IMR-90 (cell line): ENCODE measurements at regions not wholly inside any gene's neighbourhood (a gene's known extent, or its start where the extent isn't known, plus 50 kb on each side); places are given as distances from the start of the nearest gene placed in this dataset.

Source experiments
- ATAC-seq: fragments of 200-7000 bp; cut with Tn5 transposase; 2 replicates; pipeline ENCODE4 v1.9.1; 2020; ENCODE audit warnings: low read depth, mild to moderate bottlenecking, moderate library complexity
- BruUV-seq: library from RNA; stranded (reverse); fragments of 400-500 nt; replicated peaks from 2 replicates; lab custom pipeline; 2021; lab: Mats Ljungman, UMichigan
- CTCF ChIA-PET: fragments of 300-600 bp; formaldehyde crosslinking; extraction: SDS; loops from one replicate; lab custom pipeline; 2021; ENCODE audit warnings: antibody characterized with exemption; lab: Yijun Ruan, JAX
- POLR2A ChIA-PET: fragments of 300-600 bp; sonication (Branson Sonifier 250); formaldehyde crosslinking; loops from one replicate; lab custom pipeline; 2022; ENCODE audit warnings: antibody characterized with exemption; ENCODE audit not compliant: unreplicated experiment; lab: Charles Lee
- DNase-seq: peaks from one replicate; pipeline ENCODE4 v3.0.0; 2013
- H2AFZ ChIP-seq: replicated peaks from 2 replicates; pipeline ENCODE3; 2013; ENCODE audit warnings: low read length, mild to moderate bottlenecking; ENCODE audit not compliant: poor library complexity
- H2AK5ac ChIP-seq: 2 replicates; pipeline ENCODE4 v1.6.1; 2013; ENCODE audit warnings: low read depth, low read length, inconsistent platforms
- H2AK9ac ChIP-seq: replicated peaks from 2 replicates; pipeline ENCODE3; 2013; ENCODE audit warnings: mild to moderate bottlenecking, low read depth, low read length, moderate library complexity; ENCODE audit not compliant: poor library complexity
- H2BK120ac ChIP-seq: 2 replicates; pipeline ENCODE4 v1.6.1; 2013; ENCODE audit warnings: low read depth, low read length, inconsistent platforms
- H2BK15ac ChIP-seq: 3 replicates; pipeline ENCODE4 v1.6.1; 2013; ENCODE audit warnings: low read depth, low read length, inconsistent platforms
- H2BK20ac ChIP-seq: 2 replicates; pipeline ENCODE4 v1.6.1; 2013; ENCODE audit warnings: low read depth, mild to moderate bottlenecking, inconsistent platforms, low read length, moderate library complexity
- H2BK5ac ChIP-seq: 2 replicates; pipeline ENCODE4 v1.6.1; 2013; ENCODE audit warnings: mild to moderate bottlenecking, low read depth, low read length, inconsistent platforms; ENCODE audit not compliant: poor library complexity, severe bottlenecking
- H3K14ac ChIP-seq: replicated peaks from 2 replicates; pipeline ENCODE4 v1.6.1; 2013; ENCODE audit warnings: low read depth, low read length, inconsistent platforms
- H3K18ac ChIP-seq: 2 replicates; pipeline ENCODE4 v1.6.1; 2013; ENCODE audit warnings: low read depth, low read length, control low read depth
- H3K23ac ChIP-seq: 2 replicates; pipeline ENCODE4 v1.6.1; 2013; ENCODE audit warnings: low read depth, low read length, inconsistent platforms
- H3K27ac ChIP-seq: 2 replicates; pipeline ENCODE4 v1.5.1; 2013; ENCODE audit warnings: mild to moderate bottlenecking, control low read depth, low read length; ENCODE audit not compliant: insufficient read depth
- H3K27me3 ChIP-seq: 2 replicates; pipeline ENCODE4 v1.6.1; 2013; ENCODE audit warnings: low read length; ENCODE audit not compliant: control insufficient read depth, insufficient read depth
- H3K36me3 ChIP-seq: 2 replicates; pipeline ENCODE4 v1.6.1; 2013; ENCODE audit warnings: low read length, mixed read lengths; ENCODE audit not compliant: control insufficient read depth, insufficient read depth
- H3K4ac ChIP-seq: 2 replicates; pipeline ENCODE4 v1.6.1; 2013; ENCODE audit warnings: low read depth, low read length, inconsistent platforms
- H3K4me1 ChIP-seq: 2 replicates; pipeline ENCODE4 v1.6.1; 2013; ENCODE audit warnings: low read length, mixed read lengths; ENCODE audit not compliant: control insufficient read depth, insufficient read depth
- H3K4me2 ChIP-seq: 2 replicates; pipeline ENCODE4 v1.6.1; 2013; ENCODE audit warnings: low read depth, mild to moderate bottlenecking, control low read depth, low read length, moderate library complexity
- H3K4me3 ChIP-seq: 2 replicates; pipeline ENCODE4 v1.5.1; 2013; ENCODE audit warnings: low read depth, mild to moderate bottlenecking, control low read depth, low read length, moderate library complexity; ENCODE audit not compliant: insufficient read depth
- H3K56ac ChIP-seq: 2 replicates; pipeline ENCODE4 v1.6.1; 2013; ENCODE audit warnings: low read length, inconsistent platforms; ENCODE audit not compliant: insufficient read depth; ENCODE audit errors: extremely low read depth
- H3K79me1 ChIP-seq, 2 experiments: 2 replicates each; pipeline ENCODE4 v1.6.1; 2013; ENCODE audit warnings: low read length in 2 of 2, inconsistent platforms in 1 of 2, low read depth in 1 of 2
- H3K9ac ChIP-seq: 2 replicates; pipeline ENCODE4 v1.6.1; 2013; ENCODE audit warnings: low read depth, low read length, control low read depth
- H3K9me1 ChIP-seq: 2 replicates; pipeline ENCODE4 v1.6.1; 2013; ENCODE audit warnings: low read length, inconsistent platforms; ENCODE audit not compliant: insufficient read depth
- H3K9me3 ChIP-seq: 2 replicates; pipeline ENCODE4 v1.6.1; 2013; ENCODE audit warnings: low read length; ENCODE audit not compliant: control insufficient read depth, insufficient read depth
- H4K20me1 ChIP-seq: 2 replicates; pipeline ENCODE4 v1.6.1; 2013; ENCODE audit warnings: low read length, inconsistent platforms; ENCODE audit not compliant: insufficient read depth
- H4K5ac ChIP-seq: 2 replicates; pipeline ENCODE4 v1.6.1; 2013; ENCODE audit warnings: mild to moderate bottlenecking, low read depth, low read length, control low read depth
- H4K8ac ChIP-seq, 2 experiments: 2 replicates each; pipeline ENCODE4 v1.6.1; 2013; ENCODE audit warnings: low read depth in 2 of 2, low read length in 2 of 2, control low read depth in 1 of 2, inconsistent platforms in 1 of 2
- H4K91ac ChIP-seq: 2 replicates; pipeline ENCODE4 v1.6.1; 2013; ENCODE audit warnings: low read depth, low read length, inconsistent platforms; ENCODE audit not compliant: insufficient read depth
- CTCF ChIP-seq: conservative IDR thresholded peaks from 2 replicates; pipeline ENCODE4 v1.5.1; 2012; ENCODE audit warnings: mild to moderate bottlenecking, low read depth, low read length, improper control_type of control experiment
- ELK1 ChIP-seq: fragments of 150-350 bp; IDR thresholded peaks from 2 replicates; pipeline ENCODE4 v1.6.1; 2016; ENCODE audit warnings: low read depth, mild to moderate bottlenecking, low read length, moderate library complexity, borderline replicate concordance
- MAZ ChIP-seq: IDR thresholded peaks from 2 replicates; pipeline ENCODE4 v1.6.1; 2012; ENCODE audit warnings: low read depth, mild to moderate bottlenecking, low read length, improper control_type of control experiment, moderate library complexity, borderline replicate concordance
- MXI1 ChIP-seq: IDR thresholded peaks from 2 replicates; pipeline ENCODE4 v1.6.1; 2012; ENCODE audit warnings: low read depth, mild to moderate bottlenecking, low read length, moderate library complexity, borderline replicate concordance
- POLR2A ChIP-seq: IDR thresholded peaks from 2 replicates; pipeline ENCODE4 v1.6.1; 2012; ENCODE audit warnings: mild to moderate bottlenecking, low read depth, low read length
- WGBS, 2 experiments: methylation state at CpG; one replicate each; pipeline versions ENCODE4 v1.1.5 to v1.1.7; 2013; ENCODE audit warnings: missing lambda C conversion rate in 2 of 2; ENCODE audit not compliant: insufficient read length in 1 of 2; ENCODE audit errors: extremely low coverage in 2 of 2; 5-methylcytosine and 5-hydroxymethylcytosine counted together
- dilution Hi-C: fragments of 300-500 bp; cut with HindIII; formaldehyde crosslinking; loops from one replicate; pipeline ENCODE4 v1.14.3; 2018; ENCODE audit warnings: low sequenced_read_pairs; ENCODE audit not compliant: unreplicated experiment
- in situ Hi-C: fragments of 300-500 bp; cut with MboI; formaldehyde crosslinking; loops from 3 replicates; pipeline ENCODE4 v1.14.3; 2019; ENCODE audit warnings: low sequenced_read_pairs, inconsistent platforms, mixed read lengths
- intact Hi-C: fragments of 100-400 bp; cut with micrococcal nuclease; formaldehyde crosslinking; loops from 2 replicates; pipeline ENCODE4 v1.10.0; 2022

GRCh38 chr10:120069700-120070099 is 177.2 kb downstream of the SEC23IP start:
- CTCF ChIA-PET = no interaction called here
- no peak overlapping the region for H2BK120ac ChIP-seq
- dilution Hi-C loops (no loop called here), in situ Hi-C loops (no loop called here), intact Hi-C loops (no loop called here)
- H4K20me1 ChIP-seq = no peaks in the 10 kb centered on the region
- no peak for ATAC-seq
- H2BK15ac ChIP-seq = no peak overlapping the region
- no peaks in the 10 kb centered on the region for H3K27me3 ChIP-seq
- H3K9me3 ChIP-seq = peaks cover 10% of the 10 kb centered on the region; the same call in 1 of the 2 replicates
- no peak overlapping the region for H3K9ac ChIP-seq
- H4K8ac ChIP-seq = no peak overlapping the region
- no peaks in the 10 kb centered on the region for H3K79me1 ChIP-seq
- no peak overlapping the region for H2AFZ ChIP-seq
- 0% methylated on average over 1 of the region's 3 CpGs; no CpG with 5 or more reads in 1 of the 2 experiments for WGBS, 2 experiments
- BruUV-seq = no TSS peak
- H3K4me1 ChIP-seq = no peaks in the 10 kb centered on the region
- no peaks in the 10 kb centered on the region for H3K36me3 ChIP-seq
- no peak for DNase-seq
- no peak overlapping the region for H2AK9ac ChIP-seq
- POLR2A ChIA-PET = no interaction called here
- H4K91ac ChIP-seq = no peak overlapping the region
- no peak overlapping the region for H3K4me3 ChIP-seq
- TF ChIP-seq MAZ (no peak), CTCF (no peak), ELK1 (no peak), POLR2A (no peak), MXI1 (no peak)
- H3K27ac ChIP-seq = no peak overlapping the region
- H3K9me1 ChIP-seq = no peaks in the 10 kb centered on the region
- no peak overlapping the region for H2BK20ac ChIP-seq
- no peak overlapping the region for H3K4ac ChIP-seq
- no peak overlapping the region for H3K14ac ChIP-seq
- no peak overlapping the region for H3K4me2 ChIP-seq
- no peak overlapping the region for H3K18ac ChIP-seq
- H3K23ac ChIP-seq = no peak overlapping the region
- no peak overlapping the region for H2AK5ac ChIP-seq
- H2BK5ac ChIP-seq = no peak overlapping the region
- H3K56ac ChIP-seq = no peak overlapping the region
- no peak overlapping the region for H4K5ac ChIP-seq
